ENCODE measurements at regions not wholly inside any gene's neighbourhood (a gene's known extent, or its start where the extent isn't known, plus 50 kb on each side); places are given as distances from the start of the nearest gene placed in this dataset.
"Not testable (repeated sequence)": the region's sequence is repeated elsewhere in the genome, so short reads cannot be mapped to it uniquely, and the experiment has no call there.

DNA sequence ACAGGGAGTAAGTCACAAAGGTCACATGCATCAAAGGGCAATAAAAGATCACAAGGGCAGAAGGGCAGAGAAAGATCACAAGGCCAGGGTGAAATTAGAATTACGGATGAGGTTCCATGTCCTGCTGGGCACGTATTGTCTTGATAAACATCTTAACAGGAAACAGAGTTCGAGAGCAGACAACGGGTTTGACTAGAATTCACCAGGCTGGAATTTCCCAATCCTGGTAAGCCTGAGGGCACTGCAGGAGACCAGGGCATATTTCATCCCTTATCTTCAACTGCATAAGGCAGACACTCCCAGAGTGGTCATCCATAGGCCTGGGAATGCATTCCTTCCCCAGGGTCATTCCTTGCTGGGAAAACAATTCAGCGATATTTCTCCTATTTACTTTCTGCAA is 1652.9 kb upstream of the PCDH10 start:
- TF ChIP-seq CSDC2 (CRISPR knock-in tag; IDR thresholded peaks at IDR 0.05); PPARA (CRISPR knock-in tag; IDR thresholded peaks at IDR 0.05; ENCODE audit: borderline replicate concordance); TCF4 (CRISPR knock-in tag; IDR thresholded peaks at IDR 0.05; ENCODE audit: borderline replicate concordance); RARB (CRISPR knock-in tag; IDR thresholded peaks at IDR 0.05); ZFP30 (CRISPR knock-in tag; IDR thresholded peaks at IDR 0.05); ARNTL (CRISPR knock-in tag; IDR thresholded peaks at IDR 0.05; ENCODE audit: borderline replicate concordance, low read depth); ZC3H10 (CRISPR knock-in tag; IDR thresholded peaks at IDR 0.05); ESRRG (CRISPR knock-in tag; IDR thresholded peaks at IDR 0.05): not testable (repeated sequence)
- TF ChIP-seq, protein P1, sequence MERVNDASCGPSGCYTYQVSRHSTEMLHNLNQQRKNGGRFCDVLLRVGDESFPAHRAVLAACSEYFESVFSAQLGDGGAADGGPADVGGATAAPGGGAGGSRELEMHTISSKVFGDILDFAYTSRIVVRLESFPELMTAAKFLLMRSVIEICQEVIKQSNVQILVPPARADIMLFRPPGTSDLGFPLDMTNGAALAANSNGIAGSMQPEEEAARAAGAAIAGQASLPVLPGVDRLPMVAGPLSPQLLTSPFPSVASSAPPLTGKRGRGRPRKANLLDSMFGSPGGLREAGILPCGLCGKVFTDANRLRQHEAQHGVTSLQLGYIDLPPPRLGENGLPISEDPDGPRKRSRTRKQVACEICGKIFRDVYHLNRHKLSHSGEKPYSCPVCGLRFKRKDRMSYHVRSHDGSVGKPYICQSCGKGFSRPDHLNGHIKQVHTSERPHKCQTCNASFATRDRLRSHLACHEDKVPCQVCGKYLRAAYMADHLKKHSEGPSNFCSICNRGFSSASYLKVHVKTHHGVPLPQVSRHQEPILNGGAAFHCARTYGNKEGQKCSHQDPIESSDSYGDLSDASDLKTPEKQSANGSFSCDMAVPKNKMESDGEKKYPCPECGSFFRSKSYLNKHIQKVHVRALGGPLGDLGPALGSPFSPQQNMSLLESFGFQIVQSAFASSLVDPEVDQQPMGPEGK (CRISPR knock-in tag; IDR thresholded peaks at IDR 0.05; ENCODE audit: borderline replicate concordance) = not testable (repeated sequence)
- TF ChIP-seq, protein P2, sequence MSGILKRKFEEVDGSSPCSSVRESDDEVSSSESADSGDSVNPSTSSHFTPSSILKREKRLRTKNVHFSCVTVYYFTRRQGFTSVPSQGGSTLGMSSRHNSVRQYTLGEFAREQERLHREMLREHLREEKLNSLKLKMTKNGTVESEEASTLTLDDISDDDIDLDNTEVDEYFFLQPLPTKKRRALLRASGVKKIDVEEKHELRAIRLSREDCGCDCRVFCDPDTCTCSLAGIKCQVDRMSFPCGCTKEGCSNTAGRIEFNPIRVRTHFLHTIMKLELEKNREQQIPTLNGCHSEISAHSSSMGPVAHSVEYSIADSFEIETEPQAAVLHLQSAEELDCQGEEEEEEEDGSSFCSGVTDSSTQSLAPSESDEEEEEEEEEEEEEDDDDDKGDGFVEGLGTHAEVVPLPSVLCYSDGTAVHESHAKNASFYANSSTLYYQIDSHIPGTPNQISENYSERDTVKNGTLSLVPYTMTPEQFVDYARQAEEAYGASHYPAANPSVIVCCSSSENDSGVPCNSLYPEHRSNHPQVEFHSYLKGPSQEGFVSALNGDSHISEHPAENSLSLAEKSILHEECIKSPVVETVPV (CRISPR knock-in tag; IDR thresholded peaks at IDR 0.05) = not testable (repeated sequence)
